ENCODE measurements at regions not wholly inside any gene's neighbourhood (a gene's known extent, or its start where the extent isn't known, plus 50 kb on each side); places are given as distances from the start of the nearest gene placed in this dataset.

GRCh38 chr9:17009071-17009470, 125.8 kb upstream of the CNTLN start:
- TF ChIP-seq CTCF (IDR thresholded peaks at IDR 0.05; ENCODE audit: poor library complexity, severe bottlenecking): no peak
- TF ChIP-seq EZH2 (IDR thresholded peaks at IDR 0.05; ENCODE audit: borderline replicate concordance, insufficient read depth, low read length, poor library complexity, severe bottlenecking): no peak
- TF ChIP-seq REST (IDR thresholded peaks at IDR 0.05; ENCODE audit: borderline replicate concordance): no peak
- TF ChIP-seq TAF1 (IDR thresholded peaks at IDR 0.05; ENCODE audit: low read depth): no peak
- no peak for TF ChIP-seq POLR2AphosphoS5 (IDR thresholded peaks at IDR 0.05)
